AG20443 (cell line): ENCODE measurements at regions not wholly inside any gene's neighbourhood (a gene's known extent, or its start where the extent isn't known, plus 50 kb on each side); places are given as distances from the start of the nearest gene placed in this dataset.
"Not testable (repeated sequence)": the region's sequence is repeated elsewhere in the genome, so short reads cannot be mapped to it uniquely, and the experiment has no call there.

Experiments used
- DNase-seq: peaks from one replicate; pipeline ENCODE4 v3.0.0; 2012; ENCODE audit warnings: low spot score, mixed read lengths

DNA sequence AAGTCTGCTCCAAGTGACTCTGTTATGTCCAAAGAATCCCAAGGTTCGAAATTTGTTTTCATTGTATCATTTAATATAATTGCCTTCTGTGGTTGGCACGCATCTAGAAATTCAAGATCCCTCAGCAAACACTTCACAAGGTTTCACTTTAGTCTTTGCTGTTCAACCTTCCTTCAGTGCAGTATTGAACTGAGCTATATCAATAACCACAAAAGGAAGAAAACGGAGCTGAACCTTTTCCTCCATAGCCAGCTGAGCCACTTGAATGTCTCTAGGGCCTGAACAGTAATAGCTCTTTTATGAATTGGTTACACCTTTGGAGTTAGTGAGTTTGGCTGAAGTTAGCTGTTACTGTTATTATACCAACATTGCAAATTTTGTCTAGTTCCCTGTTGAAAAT is 357.7 kb upstream of the HNRNPA3 start:
- no peak for DNase-seq

- no peak for DNase-seq
Observed at GRCh38 chr2:176856683-176857082, 355.9 kb upstream of the HNRNPA3 start.

DNA sequence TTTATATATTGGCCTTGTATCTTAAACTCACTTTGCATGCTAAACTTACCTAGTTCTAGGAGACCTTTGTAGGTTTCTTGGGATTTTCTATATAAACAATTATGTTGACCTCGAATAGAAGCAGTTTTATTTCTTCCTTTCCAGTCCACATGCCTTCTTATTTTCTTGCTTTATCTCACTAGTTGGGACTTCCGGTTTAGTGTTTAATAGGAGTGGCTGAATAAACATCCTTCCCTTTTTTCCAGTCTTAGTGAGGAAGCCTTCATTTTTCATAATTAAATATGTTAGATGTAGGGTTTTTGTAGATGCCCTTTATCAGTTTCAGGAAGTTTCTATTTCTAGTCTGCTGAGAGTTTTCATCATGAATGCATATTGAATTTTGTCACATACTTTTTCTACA is 347.3 kb upstream of the HNRNPA3 start:
- no peak for DNase-seq

- DNase-seq, result no peak
Observed at GRCh38 chr2:176872406-176872805, 340.2 kb upstream of the HNRNPA3 start.

- no peak for DNase-seq
Observed at GRCh38 chr2:176873403-176873802, 339.2 kb upstream of the HNRNPA3 start.

- DNase-seq, result no peak
Observed at GRCh38 chr2:176876493-176877103, 336.0 kb upstream of the HNRNPA3 start.

- DNase-seq, result no peak
Observed at GRCh38 chr2:176879426-176879995, 333.1 kb upstream of the HNRNPA3 start.

DNA sequence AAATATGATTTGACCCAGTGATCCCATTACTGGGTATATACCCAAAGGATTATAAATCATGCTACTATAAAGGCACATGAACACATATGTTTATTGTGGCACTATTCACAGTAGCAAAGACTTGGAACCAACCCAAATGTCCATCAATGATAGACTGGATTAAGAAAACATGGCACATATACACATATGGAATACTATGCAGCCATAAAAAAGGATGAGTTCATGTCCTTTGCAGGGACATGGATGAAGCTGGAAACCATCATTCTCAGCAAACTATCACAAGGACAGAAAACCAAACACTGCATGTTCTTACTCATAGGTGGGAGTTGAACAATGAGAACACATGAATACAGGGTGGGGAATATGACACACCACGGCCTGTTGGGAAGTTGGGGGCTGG is 330.5 kb upstream of the HNRNPA3 start:
- DNase-seq, result not testable (repeated sequence)

GRCh38 chr2:176885001-176885643 is 327.5 kb upstream of the HNRNPA3 start:
- DNase-seq, result no peak

- no peak for DNase-seq
Observed at GRCh38 chr2:176885661-176886060, 326.9 kb upstream of the HNRNPA3 start.

- DNase-seq, result no peak
Observed at GRCh38 chr2:176891105-176891504, 321.5 kb upstream of the HNRNPA3 start.

GRCh38 chr2:176891857-176892256 is 320.7 kb upstream of the HNRNPA3 start:
- DNase-seq, result no peak

DNA sequence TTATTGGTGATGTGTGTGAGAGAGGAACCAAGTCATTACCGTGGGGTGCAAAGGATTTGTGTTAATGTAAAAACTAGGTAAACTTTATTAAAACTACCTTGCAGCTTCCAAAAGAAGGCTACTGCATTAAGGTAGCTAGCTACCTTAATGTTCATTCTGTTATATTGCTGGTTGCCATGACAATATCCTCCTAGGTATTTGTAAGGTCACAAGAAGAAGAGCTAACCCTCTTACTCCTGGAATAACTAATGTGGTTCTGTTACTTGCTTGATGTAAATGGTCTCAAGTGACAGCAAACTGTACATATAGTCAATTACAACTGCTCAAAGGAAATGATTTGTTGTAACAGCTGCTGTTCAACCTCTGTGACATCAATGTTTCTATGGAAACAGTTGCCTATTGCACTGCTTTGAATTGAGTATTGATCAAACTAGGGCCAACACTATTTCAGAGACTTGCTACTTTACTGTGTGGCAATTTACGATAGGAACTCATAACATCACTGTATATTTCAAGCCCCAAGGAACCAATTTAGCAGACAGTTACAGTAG is 319.8 kb upstream of the HNRNPA3 start:
- DNase-seq, result no peak

- no peak for DNase-seq
Observed at GRCh38 chr2:176895158-176895557, 317.4 kb upstream of the HNRNPA3 start.

- no peak for DNase-seq
Observed at GRCh38 chr2:176902454-176902853, 310.1 kb upstream of the HNRNPA3 start.

DNA sequence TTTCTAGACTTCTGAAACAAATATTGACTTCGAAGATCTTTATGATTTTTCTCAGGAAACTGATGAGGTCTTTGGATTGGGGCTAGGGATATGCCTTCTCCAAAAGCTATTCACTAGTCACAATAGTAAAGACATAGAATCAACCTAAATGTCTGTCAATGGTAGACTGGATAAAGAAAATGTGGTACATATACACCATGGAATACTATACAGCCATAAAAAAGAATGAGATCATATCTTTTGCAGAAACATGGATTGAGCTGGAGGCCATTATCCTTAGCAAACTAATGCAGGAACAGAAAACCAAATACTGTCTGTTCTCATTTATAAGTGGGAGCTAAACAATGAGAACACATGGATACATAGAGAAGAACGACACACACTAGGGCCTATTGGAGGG is 308.5 kb upstream of the HNRNPA3 start:
- DNase-seq, result not testable (repeated sequence)

GRCh38 chr2:176907341-176907740 is 305.3 kb upstream of the HNRNPA3 start:
- DNase-seq, result no peak

DNA sequence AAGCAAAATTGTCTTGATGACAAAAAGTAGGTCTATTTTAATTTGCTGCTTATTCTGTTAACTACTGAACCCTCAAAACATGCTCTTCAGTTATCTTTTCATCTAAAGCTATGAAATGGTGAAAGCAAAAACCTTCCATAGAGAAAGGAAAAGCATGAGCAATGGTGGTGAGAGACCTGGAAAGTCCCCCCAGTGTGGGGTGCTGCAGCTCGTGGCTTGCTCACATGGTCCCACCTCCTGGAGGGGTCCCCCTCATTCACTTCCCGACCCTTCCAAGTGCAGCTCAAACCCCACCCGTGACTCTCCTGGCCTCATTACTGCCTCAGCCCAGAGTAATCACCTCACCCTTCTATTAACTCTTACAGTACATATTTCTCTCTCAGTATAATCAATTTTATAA is 301.8 kb upstream of the HNRNPA3 start:
- no peak for DNase-seq

- no peak for DNase-seq
Observed at GRCh38 chr2:176913955-176914354, 298.6 kb upstream of the HNRNPA3 start.

GRCh38 chr2:176914371-176914770 is 298.2 kb upstream of the HNRNPA3 start:
- no peak for DNase-seq

GRCh38 chr2:176922545-176922944 is 290.0 kb upstream of the HNRNPA3 start:
- DNase-seq, result not testable (repeated sequence)

DNA sequence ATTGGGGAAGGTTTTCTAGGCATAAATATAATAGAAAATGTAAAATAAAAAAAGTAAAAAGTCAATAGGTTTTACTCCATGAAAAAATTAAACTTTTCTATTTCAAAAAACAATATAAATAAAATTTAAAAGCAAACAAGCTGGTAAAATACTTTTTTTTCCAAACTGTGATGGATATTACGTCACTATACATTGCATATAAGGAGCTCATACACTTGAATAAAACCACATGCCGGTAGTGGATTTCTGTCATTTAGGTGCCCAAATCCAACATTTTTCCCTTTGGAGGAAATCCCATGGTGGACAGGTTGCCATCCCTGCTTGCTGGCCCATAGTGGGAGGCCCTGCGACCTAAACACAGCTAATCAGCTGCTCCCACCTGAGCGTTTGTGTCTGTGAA is 289.4 kb upstream of the HNRNPA3 start:
- DNase-seq, result no peak

DNA sequence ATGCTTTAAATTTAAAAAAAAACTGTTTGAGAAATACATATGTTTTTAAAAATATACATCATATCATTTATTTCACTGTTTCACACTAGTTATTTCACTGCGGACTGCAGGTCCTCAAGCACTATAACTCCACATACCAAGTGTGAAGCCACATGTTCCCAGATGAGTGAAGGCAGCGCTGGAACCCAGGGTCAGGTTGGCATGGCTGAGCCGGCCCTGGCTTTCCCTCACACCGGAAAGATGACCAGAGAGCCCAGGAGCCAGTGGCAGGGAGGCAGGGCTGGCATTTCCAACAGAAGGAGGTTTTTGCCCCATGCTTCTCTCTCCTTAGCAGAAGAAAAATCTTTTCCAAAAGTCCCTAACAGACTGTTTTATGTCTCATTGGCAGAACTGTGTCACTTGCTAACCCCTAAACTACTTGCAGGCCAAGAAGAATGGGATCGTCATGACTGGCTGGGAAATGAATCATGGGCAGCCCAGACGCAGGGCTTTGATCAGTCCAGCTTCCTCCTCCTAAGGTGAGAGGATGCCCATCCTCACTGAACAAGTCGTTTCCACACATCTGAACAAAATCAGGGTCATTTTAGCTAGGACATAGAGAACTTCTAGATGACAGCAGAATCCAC is 287.6 kb upstream of the HNRNPA3 start:
- no peak for DNase-seq
